Activated CD4-positive, alpha-beta T cell treated with anti-CD3 and anti-CD28 coated beads, Interleukin-2, amount 10 ng/mL, durations not matched to agents 7 days and 5 days (primary cell): ENCODE measurements at regions not wholly inside any gene's neighbourhood (a gene's known extent, or its start where the extent isn't known, plus 50 kb on each side); places are given as distances from the start of the nearest gene placed in this dataset.

Experiments
- CTCF ChIA-PET: fragments of 350-600 bp; sonication (Branson Sonifier 250); formaldehyde crosslinking; loops from one replicate; lab custom pipeline; 2021; ENCODE audit warnings: antibody characterized with exemption; lab: Charles Lee
- POLR2A ChIA-PET: fragments of 350-600 bp; sonication (Branson Sonifier 250); formaldehyde crosslinking; loops from one replicate; lab custom pipeline; 2021; ENCODE audit warnings: antibody characterized with exemption; lab: Charles Lee
- DNase-seq: peaks from one replicate; pipeline ENCODE4 v3.0.0-alpha.2; 2020
- H3K27ac Mint-ChIP-seq: one replicate; pipeline ENCODE4 v1.8.0; 2021; ENCODE audit warnings: mild to moderate bottlenecking, moderate library complexity, mixed read lengths
- H3K27me3 Mint-ChIP-seq: one replicate; pipeline ENCODE4 v1.8.0; 2021; ENCODE audit warnings: mixed read lengths
- H3K36me3 Mint-ChIP-seq: one replicate; pipeline ENCODE4 v1.8.0; 2021; ENCODE audit warnings: low read depth, mixed read lengths
- H3K4me1 Mint-ChIP-seq: one replicate; pipeline ENCODE4 v1.8.0; 2021; ENCODE audit warnings: mixed read lengths
- H3K4me3 Mint-ChIP-seq: one replicate; pipeline ENCODE4 v1.8.0; 2021; ENCODE audit warnings: mild to moderate bottlenecking, moderate library complexity, mixed read lengths
- H3K9me3 Mint-ChIP-seq: one replicate; pipeline ENCODE4 v1.8.0; 2021; ENCODE audit warnings: mixed read lengths

DNA sequence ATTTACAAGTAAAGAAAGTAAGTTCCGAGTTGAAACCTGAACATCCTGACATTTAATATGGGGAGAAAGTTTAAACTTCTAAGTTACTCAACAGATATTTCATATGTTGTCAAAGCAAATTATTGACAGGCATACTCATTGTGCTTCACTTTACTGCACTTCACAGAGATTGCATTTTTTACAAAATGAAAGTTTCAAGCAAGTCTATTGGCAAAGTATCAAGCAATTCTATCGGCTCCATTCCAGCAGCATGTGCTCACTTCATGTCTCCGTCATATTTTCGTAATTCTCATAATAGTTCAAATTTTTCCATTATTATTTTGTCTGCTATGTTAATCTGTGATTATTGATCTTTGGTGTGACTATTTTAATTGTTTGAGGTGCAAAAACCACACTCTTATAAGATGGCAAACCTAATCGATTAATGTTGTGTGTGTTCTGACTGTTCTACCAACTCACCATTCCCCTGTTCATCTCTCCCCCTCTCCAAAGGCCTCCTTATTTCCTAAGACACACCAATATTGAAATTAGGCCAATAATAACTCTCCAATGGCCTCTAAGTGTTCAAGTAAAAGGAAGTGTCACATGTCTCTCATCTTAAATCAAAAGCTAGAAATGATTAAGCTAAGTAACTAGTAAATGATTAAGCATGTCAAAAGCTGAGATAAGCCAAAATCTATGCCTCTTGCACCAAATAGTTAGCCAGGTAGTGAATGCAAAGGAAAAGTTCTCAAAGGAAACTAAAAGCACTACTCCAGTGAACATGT lies 68.2 kb upstream of the BCL9 start:
- peaks cover 2% of the 10 kb centered on the region for H3K9me3 Mint-ChIP-seq
- CTCF ChIA-PET, result interaction anchor here (0.6 kb wide), 1 partner anchor 593 kb away, joined by 4 read pairs; no protein-coding TSS in a partner anchor
- no peak overlapping the region for H3K27ac Mint-ChIP-seq
- POLR2A ChIA-PET, result no interaction called here
- H3K4me3 Mint-ChIP-seq, result no peak overlapping the region
- DNase-seq, result no peak
- no peaks in the 10 kb centered on the region for H3K36me3 Mint-ChIP-seq
- H3K27me3 Mint-ChIP-seq, result peaks cover 14% of the 10 kb centered on the region
- H3K4me1 Mint-ChIP-seq, result no peaks in the 10 kb centered on the region

DNA sequence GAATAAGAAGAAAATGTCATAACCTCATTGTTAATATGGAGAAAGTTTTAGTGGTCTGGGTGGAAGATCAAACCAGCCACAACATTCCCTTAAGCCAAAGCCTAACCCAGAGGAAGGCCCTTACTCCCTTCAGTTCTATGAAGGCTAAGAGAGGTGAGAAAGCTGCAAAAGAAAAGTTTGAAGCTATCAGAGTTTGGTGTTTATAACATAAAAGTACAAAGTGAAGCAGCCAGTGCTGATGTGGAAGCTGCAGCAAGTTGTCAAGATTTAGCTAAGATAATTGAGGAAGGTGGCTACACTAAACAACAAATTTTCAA lies 67.6 kb upstream of the BCL9 start:
- H3K36me3 Mint-ChIP-seq, result no peaks in the 10 kb centered on the region
- no peak overlapping the region for H3K4me3 Mint-ChIP-seq
- DNase-seq, result no peak
- ChIA-PET CTCF (interaction anchor here (0.6 kb wide), 1 partner anchor 593 kb away, joined by 4 read pairs; no protein-coding TSS in a partner anchor), POLR2A (no interaction called here)
- peaks cover 2% of the 10 kb centered on the region for H3K9me3 Mint-ChIP-seq
- no peaks in the 10 kb centered on the region for H3K4me1 Mint-ChIP-seq
- no peak overlapping the region for H3K27ac Mint-ChIP-seq
- peaks cover 14% of the 10 kb centered on the region for H3K27me3 Mint-ChIP-seq

DNA sequence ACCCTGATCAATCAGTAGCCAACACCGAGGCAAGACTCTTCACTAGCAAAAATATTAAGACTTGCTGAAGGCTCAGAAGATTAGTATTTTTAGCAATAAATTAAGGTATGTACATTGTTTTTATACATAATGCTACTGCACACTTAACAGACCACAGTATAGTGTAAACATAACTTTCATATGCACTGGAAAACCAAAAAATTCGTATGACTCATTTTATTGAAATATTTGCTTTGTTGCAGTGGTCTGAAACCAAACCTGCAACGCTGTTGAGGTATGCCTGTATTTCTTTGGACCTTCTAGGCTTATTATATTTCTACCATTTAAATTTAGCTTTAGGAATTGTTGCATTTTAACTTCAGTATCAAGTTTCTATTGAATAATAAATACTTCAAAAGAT lies 65.8 kb upstream of the BCL9 start:
- Mint-ChIP-seq H3K4me3 (no peak overlapping the region), H3K36me3 (no peaks in the 10 kb centered on the region), H3K4me1 (no peaks in the 10 kb centered on the region), H3K27ac (no peak overlapping the region), H3K27me3 (peaks cover 18% of the 10 kb centered on the region), H3K9me3 (no peaks in the 10 kb centered on the region)
- ChIA-PET POLR2A (no interaction called here), CTCF (no interaction called here)
- DNase-seq, result no peak

DNA sequence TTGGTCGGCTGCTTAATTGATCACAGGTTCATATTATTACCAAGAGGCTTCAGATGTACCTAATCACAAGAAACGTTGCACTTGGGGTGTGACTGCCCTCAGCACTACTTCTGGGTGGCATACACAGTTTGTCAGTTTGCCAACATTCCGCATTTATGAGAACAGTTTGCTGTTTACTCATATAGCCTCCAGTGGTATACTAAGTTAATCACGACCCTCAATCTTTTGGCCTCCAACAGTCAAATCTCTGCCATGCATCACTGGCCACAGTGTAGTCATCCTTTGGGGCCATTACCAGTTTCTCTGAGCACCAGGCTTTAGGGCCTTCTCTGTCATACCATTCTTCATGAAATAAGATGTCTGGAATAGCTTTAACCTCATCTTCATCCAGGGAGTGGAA lies 62.8 kb upstream of the BCL9 start:
- Mint-ChIP-seq H3K4me1 (no peaks in the 10 kb centered on the region), H3K9me3 (no peaks in the 10 kb centered on the region), H3K27ac (no peak overlapping the region), H3K36me3 (no peaks in the 10 kb centered on the region), H3K4me3 (no peak overlapping the region), H3K27me3 (peaks cover 16% of the 10 kb centered on the region)
- DNase-seq, result no peak
- CTCF ChIA-PET, result no interaction called here
- POLR2A ChIA-PET, result no interaction called here

DNA sequence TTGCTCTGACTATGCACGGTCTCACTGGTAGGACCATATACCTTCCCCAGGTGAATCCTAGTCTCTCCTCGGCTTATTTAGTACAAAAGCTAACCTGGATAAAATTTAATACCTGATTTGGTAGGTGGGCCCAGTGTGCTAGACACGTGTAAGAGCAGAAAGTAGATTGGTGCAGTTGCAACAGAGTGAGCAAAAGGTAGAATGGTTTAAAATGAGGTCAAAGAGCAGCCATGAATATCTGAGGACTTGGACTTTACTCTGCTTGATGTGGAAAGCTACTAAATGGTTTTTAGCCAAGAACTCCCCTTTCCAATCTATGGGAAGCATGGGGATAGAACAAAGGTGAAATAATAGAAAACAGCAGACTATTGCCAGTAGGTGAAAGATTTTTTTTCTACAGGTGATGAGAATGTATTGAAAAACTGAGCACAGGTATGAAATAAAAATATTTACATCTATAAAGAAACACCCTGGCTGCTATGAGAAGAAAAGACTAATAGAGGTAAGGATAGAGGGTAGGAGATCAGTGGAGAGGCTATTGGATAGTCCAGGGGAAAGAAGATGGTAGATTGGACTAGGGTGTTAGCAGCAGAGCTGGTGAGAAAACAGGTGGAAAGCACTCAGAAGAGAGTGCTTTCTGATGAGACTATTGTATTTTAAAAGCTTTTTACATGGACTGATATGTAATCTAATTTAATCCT lies 61.3 kb upstream of the BCL9 start:
- no peaks in the 10 kb centered on the region for H3K9me3 Mint-ChIP-seq
- POLR2A ChIA-PET, result no interaction called here
- H3K4me1 Mint-ChIP-seq, result no peaks in the 10 kb centered on the region
- H3K27me3 Mint-ChIP-seq, result peaks cover 16% of the 10 kb centered on the region
- DNase-seq, result no peak
- no peaks in the 10 kb centered on the region for H3K36me3 Mint-ChIP-seq
- no peak overlapping the region for H3K4me3 Mint-ChIP-seq
- CTCF ChIA-PET, result no interaction called here
- no peak overlapping the region for H3K27ac Mint-ChIP-seq

DNA sequence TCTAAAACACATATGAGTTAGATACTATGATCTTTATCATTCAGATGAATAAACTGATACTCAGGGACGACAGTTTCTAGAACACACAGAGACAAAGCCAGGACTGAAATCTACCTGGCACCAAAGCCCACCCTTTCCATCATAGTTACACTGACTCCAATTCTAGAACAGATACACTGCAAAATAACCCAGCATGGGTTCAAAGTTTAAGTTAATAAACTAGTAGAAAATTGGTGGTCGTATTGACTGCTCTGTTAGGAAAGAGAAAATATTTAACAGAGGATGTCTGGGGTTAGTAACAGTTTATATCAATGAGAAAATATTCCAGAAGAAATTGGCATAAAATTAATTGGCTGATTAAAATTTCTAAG lies 60.8 kb upstream of the BCL9 start:
- H3K4me3 Mint-ChIP-seq, result no peak overlapping the region
- CTCF ChIA-PET, result no interaction called here
- no peaks in the 10 kb centered on the region for H3K9me3 Mint-ChIP-seq
- H3K4me1 Mint-ChIP-seq, result no peaks in the 10 kb centered on the region
- H3K27me3 Mint-ChIP-seq, result peaks cover 16% of the 10 kb centered on the region
- H3K27ac Mint-ChIP-seq, result no peak overlapping the region
- no peak for DNase-seq
- H3K36me3 Mint-ChIP-seq, result no peaks in the 10 kb centered on the region
- POLR2A ChIA-PET, result no interaction called here

DNA sequence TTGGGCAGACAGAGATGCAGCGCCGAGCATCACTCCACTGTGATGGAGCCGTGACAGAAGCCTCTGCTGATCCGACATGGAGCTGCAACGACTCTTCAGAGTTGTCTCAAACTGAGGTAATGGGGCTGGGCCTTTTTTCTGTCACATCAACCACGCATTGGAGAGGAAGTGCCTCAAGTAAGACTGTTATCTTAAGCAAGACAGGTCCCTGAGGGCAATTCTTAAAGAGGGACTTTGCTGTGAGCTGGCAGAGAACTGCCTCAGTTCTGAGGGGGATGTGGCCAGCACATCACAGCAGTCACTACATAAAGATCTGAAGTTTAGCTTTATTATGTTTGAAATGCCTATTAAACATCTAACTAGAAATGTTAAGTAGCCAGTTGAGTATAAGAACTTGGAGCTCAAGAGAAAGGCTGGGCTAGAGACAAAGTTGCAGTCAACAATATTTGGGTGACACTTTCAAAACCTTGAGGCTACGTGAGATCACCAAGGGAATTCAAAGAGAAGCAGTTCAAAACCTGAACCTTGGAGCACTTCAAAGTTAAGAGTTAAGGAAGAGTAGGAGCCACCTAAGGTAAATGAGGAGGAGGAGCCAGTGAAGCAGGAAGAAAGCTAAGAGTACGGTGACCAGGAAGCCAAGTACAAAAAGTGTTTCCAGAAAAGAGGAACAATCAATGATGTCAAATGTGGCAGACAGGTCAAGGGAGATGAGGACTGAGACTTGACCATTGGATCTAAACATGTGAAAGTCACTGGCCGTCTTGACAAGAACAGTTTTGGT lies 54.2 kb upstream of the BCL9 start:
- Mint-ChIP-seq H3K27ac (no peak overlapping the region), H3K4me3 (no peak overlapping the region), H3K27me3 (peaks cover 9% of the 10 kb centered on the region), H3K9me3 (no peaks in the 10 kb centered on the region), H3K36me3 (no peaks in the 10 kb centered on the region), H3K4me1 (no peaks in the 10 kb centered on the region)
- no peak for DNase-seq
- ChIA-PET CTCF (interaction anchor here (0.6 to 1.3 kb wide), 2 partner anchors 146 to 356 kb away, joined by 3 read pairs; no protein-coding TSS in a partner anchor), POLR2A (no interaction called here)

DNA sequence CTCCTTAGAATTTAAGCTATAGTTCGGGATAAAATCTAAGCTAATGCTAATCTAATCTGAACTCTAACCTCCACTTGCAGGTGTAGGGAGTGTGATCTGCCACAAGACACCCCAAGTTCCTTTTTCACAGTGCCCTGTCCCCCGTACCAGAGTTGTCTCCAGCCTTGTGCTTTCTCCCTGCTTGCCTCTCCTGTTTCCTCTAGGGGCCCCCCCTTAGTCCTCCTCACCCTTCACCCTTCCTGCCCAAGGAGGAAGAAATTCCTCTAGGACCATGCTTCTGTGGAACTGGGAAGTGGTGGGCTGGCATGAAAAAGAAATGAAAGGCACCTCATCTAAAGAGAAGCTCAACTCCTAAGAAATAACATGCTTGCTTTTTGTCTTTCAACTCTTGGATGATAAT lies 50.2 kb upstream of the BCL9 start:
- peaks cover 5% of the 10 kb centered on the region for H3K27me3 Mint-ChIP-seq
- CTCF ChIA-PET, result interaction anchor here (1.0 to 2.5 kb wide), 3 partner anchors 29 to 402 kb away, joined by 3 to 8 read pairs (median 4); no protein-coding TSS in a partner anchor

More for the DNA sequence above, 50.2 kb upstream of the BCL9 start:
- DNase-seq, result no peak
- POLR2A ChIA-PET, result no interaction called here
- Mint-ChIP-seq H3K4me3 (no peak overlapping the region), H3K27ac (no peak overlapping the region), H3K4me1 (peaks cover 6% of the 10 kb centered on the region), H3K36me3 (no peaks in the 10 kb centered on the region), H3K9me3 (no peaks in the 10 kb centered on the region)
